Keratinocyte (primary cell): ENCODE measurements at regions not wholly inside any gene's neighbourhood (a gene's known extent, or its start where the extent isn't known, plus 50 kb on each side); places are given as distances from the start of the nearest gene placed in this dataset.

ENCODE experiments used
- EZH2 ChIP-seq: IDR thresholded peaks from one replicate; pipeline ENCODE4 v1.6.1; 2012; ENCODE audit warnings: inconsistent platforms, mild to moderate bottlenecking, low read length, moderate library complexity
- TF ChIP-seq, protein P1 (sequence below), 3 experiments: IDR thresholded peaks in 1 of 3; conservative IDR thresholded peaks in 1 of 3; optimal IDR thresholded peaks in 1 of 3; 2 replicates in 2 of 3; 3 replicates in 1 of 3; pipeline versions ENCODE3 to v1.5.1; 2011; ENCODE audit warnings: low read length in 3 of 3, mild to moderate bottlenecking in 3 of 3, moderate library complexity in 2 of 3, control low read depth in 1 of 3, inconsistent platforms in 1 of 3; ENCODE audit not compliant: insufficient read depth in 2 of 3; ENCODE audit errors: extremely low read depth in 1 of 3

DNA sequence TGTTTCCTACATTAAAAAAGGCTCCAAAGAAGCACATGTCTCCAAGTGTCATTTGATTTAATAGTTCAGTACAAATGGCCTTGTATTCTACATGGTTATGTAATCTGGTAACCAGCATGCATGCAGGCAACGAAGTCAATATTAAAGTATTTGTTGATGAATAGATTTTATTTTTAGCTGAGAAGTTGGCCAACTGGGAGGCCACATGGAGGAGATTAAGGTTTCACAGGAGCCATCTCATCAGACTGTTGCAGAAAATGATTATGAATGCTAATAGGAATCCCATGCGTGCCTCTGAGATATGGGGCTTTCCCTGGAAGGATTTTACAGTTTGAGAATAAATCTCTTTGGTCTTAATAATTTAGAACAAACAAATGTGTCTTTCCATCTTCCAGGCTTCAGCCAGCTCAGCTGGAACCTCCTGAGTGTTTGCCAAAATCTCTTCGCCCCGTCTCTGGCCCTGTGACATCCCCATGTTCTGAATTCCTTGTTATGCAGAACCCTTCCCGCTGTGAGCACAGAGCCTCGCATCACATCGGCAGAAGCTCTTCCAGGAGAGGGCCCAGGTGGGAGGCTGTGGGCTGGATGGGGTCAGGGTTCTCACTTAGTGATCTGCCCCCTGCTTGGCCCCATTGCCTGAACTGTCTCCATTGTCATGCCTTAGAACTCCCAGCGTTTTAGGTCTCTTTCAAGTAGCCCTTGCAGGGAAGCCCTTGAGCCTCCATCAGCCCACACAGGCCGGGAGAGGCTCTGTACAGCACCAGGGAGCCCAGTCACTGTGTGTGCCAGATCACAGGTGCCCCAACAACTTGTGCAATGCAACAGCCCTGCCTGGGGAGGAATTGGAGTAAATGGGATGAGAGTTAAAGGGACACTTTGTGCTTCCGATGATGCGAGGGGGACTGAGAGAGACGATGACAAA is 190.5 kb upstream of the TWIST2 start:
- TF ChIP-seq, protein P1, sequence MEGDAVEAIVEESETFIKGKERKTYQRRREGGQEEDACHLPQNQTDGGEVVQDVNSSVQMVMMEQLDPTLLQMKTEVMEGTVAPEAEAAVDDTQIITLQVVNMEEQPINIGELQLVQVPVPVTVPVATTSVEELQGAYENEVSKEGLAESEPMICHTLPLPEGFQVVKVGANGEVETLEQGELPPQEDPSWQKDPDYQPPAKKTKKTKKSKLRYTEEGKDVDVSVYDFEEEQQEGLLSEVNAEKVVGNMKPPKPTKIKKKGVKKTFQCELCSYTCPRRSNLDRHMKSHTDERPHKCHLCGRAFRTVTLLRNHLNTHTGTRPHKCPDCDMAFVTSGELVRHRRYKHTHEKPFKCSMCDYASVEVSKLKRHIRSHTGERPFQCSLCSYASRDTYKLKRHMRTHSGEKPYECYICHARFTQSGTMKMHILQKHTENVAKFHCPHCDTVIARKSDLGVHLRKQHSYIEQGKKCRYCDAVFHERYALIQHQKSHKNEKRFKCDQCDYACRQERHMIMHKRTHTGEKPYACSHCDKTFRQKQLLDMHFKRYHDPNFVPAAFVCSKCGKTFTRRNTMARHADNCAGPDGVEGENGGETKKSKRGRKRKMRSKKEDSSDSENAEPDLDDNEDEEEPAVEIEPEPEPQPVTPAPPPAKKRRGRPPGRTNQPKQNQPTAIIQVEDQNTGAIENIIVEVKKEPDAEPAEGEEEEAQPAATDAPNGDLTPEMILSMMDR (optimal IDR thresholded peaks at IDR 0.05 in 1 of 3, IDR thresholded peaks at IDR 0.05 in 1 of 3, conservative IDR thresholded peaks at IDR 0.05 in 1 of 3; ENCODE audit: extremely low read depth in 1 of 3, insufficient read depth in 2 of 3, low read length in 3 of 3): no peak
- no peak for TF ChIP-seq EZH2
